Upper lobe of left lung (tissue), 6 donors: ENCODE measurements at regions not wholly inside any gene's neighbourhood (a gene's known extent, or its start where the extent isn't known, plus 50 kb on each side); places are given as distances from the start of the nearest gene placed in this dataset.

Experiments
- ATAC-seq, 2 donors: fragments of 200-7000 bp; cut with Tn5 transposase; one replicate each; pipeline ENCODE4 v1.9.1; 2022; ENCODE audit warnings: mild to moderate bottlenecking in 2 of 2, moderate library complexity in 2 of 2; ENCODE audit not compliant: low FRiP score in 2 of 2
- DNase-seq, 2 donors: peaks; one replicate each; pipeline ENCODE4 v3.0.0-alpha.2; 2019 to 2020
- H3K27ac ChIP-seq, 4 donors: fragments of 200-600 bp; sonication (generic); one replicate each; pipeline ENCODE4 v1.5.1; 2016 to 2019
- H3K27me3 ChIP-seq, 4 donors: fragments of 200-600 bp; sonication (generic); one replicate each; pipeline ENCODE4 v1.5.1; 2017 to 2019
- H3K36me3 ChIP-seq, 4 donors: fragments of 200-600 bp; sonication (generic); one replicate each; pipeline ENCODE4 v1.5.1; 2016 to 2019
- H3K4me1 ChIP-seq, 4 donors: fragments of 200-600 bp; sonication (generic); one replicate each; pipeline ENCODE4 v1.5.1; 2018 to 2019
- H3K4me3 ChIP-seq, 4 donors: fragments of 200-600 bp; sonication (generic); one replicate each; pipeline ENCODE4 v1.5.1; 2017 to 2019; ENCODE audit warnings: mild to moderate bottlenecking in 2 of 4, moderate library complexity in 1 of 4
- H3K9me3 ChIP-seq, 4 donors: fragments of 200-600 bp; sonication (generic); one replicate each; pipeline ENCODE4 v1.5.1; 2018 to 2019
- CTCF ChIP-seq, 6 experiments: fragments of 450-650 bp in 4 of 6; fragments of 200-600 bp in 2 of 6; sonication (generic) in 2 of 6; IDR thresholded peaks; one replicate each; pipeline ENCODE4 v1.5.1; 2016 to 2019; ENCODE audit warnings: antibody characterized with exemption in 6 of 6
- EP300 ChIP-seq, 4 donors: sonication (generic); formaldehyde crosslinking; IDR thresholded peaks; one replicate each; pipeline ENCODE4 v1.5.1; 2017; ENCODE audit warnings: antibody characterized with exemption in 4 of 4, control low read depth in 2 of 4
- POLR2A ChIP-seq, 4 donors: fragments of 450-650 bp; IDR thresholded peaks; one replicate each; pipeline ENCODE4 v1.5.1; 2016 to 2017; ENCODE audit warnings: antibody characterized with exemption in 4 of 4, mild to moderate bottlenecking in 2 of 4
- POLR2AphosphoS5 ChIP-seq, 2 donors: sonication (generic); formaldehyde crosslinking; IDR thresholded peaks; one replicate each; pipeline ENCODE4 v1.5.1; 2017; ENCODE audit warnings: antibody characterized with exemption in 2 of 2
- WGBS, 2 donors: methylation state at CpG; one replicate each; pipeline ENCODE4 v1.1.5; 2017 to 2018; 5-methylcytosine and 5-hydroxymethylcytosine counted together
- donor health status: DM: no; HTN: no; CAD: no; lungs with moderate emphysema.
- donor health status: DM: no; HTN: yes; CAD: no; lungs with severe emphysema.

- Histone ChIP-seq H3K36me3 (no peaks in the 10 kb centered on the region), H3K9me3 (no peaks in the 10 kb centered on the region), H3K4me1 (no peaks in the 10 kb centered on the region), H3K27me3 (no peaks in the 10 kb centered on the region), H3K4me3 (no peak overlapping the region), H3K27ac (no peak overlapping the region)
- ATAC-seq (no peak), DNase-seq (no peak)
- WGBS, 2 donors = 66 to 75% methylated on average over 9 of the region's 9 CpGs
- TF ChIP-seq CTCF (IDR thresholded peaks at IDR 0.05) (no peak), POLR2AphosphoS5 (IDR thresholded peaks at IDR 0.05) (no peak), POLR2A (IDR thresholded peaks at IDR 0.05) (no peak), EP300 (IDR thresholded peaks at IDR 0.05) (no peak)
These were observed 78.6 kb upstream of the KLHL29 start for GRCh38 chr2:23306401-23306800.

- Histone ChIP-seq H3K9me3 (no peaks in the 10 kb centered on the region), H3K27me3 (no peaks in the 10 kb centered on the region), H3K4me3 (no peak overlapping the region), H3K36me3 (no peaks in the 10 kb centered on the region), H3K4me1 (no peaks in the 10 kb centered on the region), H3K27ac (no peak overlapping the region)
- ATAC-seq (no peak), DNase-seq (no peak)
- WGBS, 2 donors = 83 to 86% methylated on average over 1 of the region's 1 CpG
- TF ChIP-seq CTCF (IDR thresholded peaks at IDR 0.05) (no peak), POLR2AphosphoS5 (IDR thresholded peaks at IDR 0.05) (no peak), EP300 (IDR thresholded peaks at IDR 0.05) (no peak), POLR2A (IDR thresholded peaks at IDR 0.05) (no peak)
These were observed 73.8 kb upstream of the KLHL29 start for GRCh38 chr2:23311186-23311585.

- Histone ChIP-seq H3K36me3 (no peaks in the 10 kb centered on the region), H3K27me3 (no peaks in the 10 kb centered on the region), H3K27ac (no peak overlapping the region), H3K4me3 (no peak overlapping the region), H3K4me1 (no peaks in the 10 kb centered on the region), H3K9me3 (no peaks in the 10 kb centered on the region)
- peak in 1 of 2 donors; percentile 34 for DNase-seq
- no peak for ATAC-seq
- peak in 3 of 6 experiments; percentile 8 to 30 (median 29) for TF ChIP-seq CTCF (IDR thresholded peaks at IDR 0.05)
- no peak for TF ChIP-seq POLR2A (IDR thresholded peaks at IDR 0.05)
- WGBS, 2 donors = 53 to 57% methylated on average over 8 to 10 of the region's 10 CpGs
These were observed 71.9 kb upstream of the KLHL29 start for GRCh38 chr2:23312996-23313606.

- TF ChIP-seq EP300 (IDR thresholded peaks at IDR 0.05) (no peak), POLR2AphosphoS5 (IDR thresholded peaks at IDR 0.05) (no peak), POLR2A (IDR thresholded peaks at IDR 0.05) (no peak), CTCF (IDR thresholded peaks at IDR 0.05) (no peak)
- DNase-seq = no peak
- H3K36me3 ChIP-seq = no peaks in the 10 kb centered on the region
- H3K9me3 ChIP-seq = no peaks in the 10 kb centered on the region
- no peaks in the 10 kb centered on the region for H3K27me3 ChIP-seq
- H3K27ac ChIP-seq = no peak overlapping the region
- WGBS, 2 donors = 91 to 92% methylated on average over 3 of the region's 3 CpGs
- no peaks in the 10 kb centered on the region for H3K4me1 ChIP-seq
- no peak overlapping the region for H3K4me3 ChIP-seq
- no peak for ATAC-seq
These were observed 70.3 kb upstream of the KLHL29 start for GRCh38 chr2:23314687-23315086.

- DNase-seq (peak in 1 of 2 donors; percentile 10), ATAC-seq (no peak)
- no peak overlapping the region for H3K27ac ChIP-seq
- no peak for TF ChIP-seq POLR2A (IDR thresholded peaks at IDR 0.05)
- TF ChIP-seq POLR2AphosphoS5 (IDR thresholded peaks at IDR 0.05) = no peak
- no peak for TF ChIP-seq CTCF (IDR thresholded peaks at IDR 0.05)
- no peak for TF ChIP-seq EP300 (IDR thresholded peaks at IDR 0.05)
- H3K4me1 ChIP-seq = no peaks in the 10 kb centered on the region
- H3K9me3 ChIP-seq = no peaks in the 10 kb centered on the region
- no peak overlapping the region for H3K4me3 ChIP-seq
- 29 to 52% methylated on average over 8 of the region's 8 CpGs for WGBS, 2 donors
- H3K27me3 ChIP-seq = no peaks in the 10 kb centered on the region
- H3K36me3 ChIP-seq = no peaks in the 10 kb centered on the region
These were observed 64.9 kb upstream of the KLHL29 start for GRCh38 chr2:23320058-23320457.
